HL-60/S4 (cell line): ENCODE measurements at regions not wholly inside any gene's neighbourhood (a gene's known extent, or its start where the extent isn't known, plus 50 kb on each side); places are given as distances from the start of the nearest gene placed in this dataset.
"Not testable (repeated sequence)": the region's sequence is repeated elsewhere in the genome, so short reads cannot be mapped to it uniquely, and the experiment has no call there.

Source experiments
- in situ Hi-C: fragments of 300-500 bp; cut with MboI; formaldehyde crosslinking; loops from 2 replicates; pipeline ENCODE4 v1.14.3; 2022; ENCODE audit warnings: low sequenced_read_pairs

DNA sequence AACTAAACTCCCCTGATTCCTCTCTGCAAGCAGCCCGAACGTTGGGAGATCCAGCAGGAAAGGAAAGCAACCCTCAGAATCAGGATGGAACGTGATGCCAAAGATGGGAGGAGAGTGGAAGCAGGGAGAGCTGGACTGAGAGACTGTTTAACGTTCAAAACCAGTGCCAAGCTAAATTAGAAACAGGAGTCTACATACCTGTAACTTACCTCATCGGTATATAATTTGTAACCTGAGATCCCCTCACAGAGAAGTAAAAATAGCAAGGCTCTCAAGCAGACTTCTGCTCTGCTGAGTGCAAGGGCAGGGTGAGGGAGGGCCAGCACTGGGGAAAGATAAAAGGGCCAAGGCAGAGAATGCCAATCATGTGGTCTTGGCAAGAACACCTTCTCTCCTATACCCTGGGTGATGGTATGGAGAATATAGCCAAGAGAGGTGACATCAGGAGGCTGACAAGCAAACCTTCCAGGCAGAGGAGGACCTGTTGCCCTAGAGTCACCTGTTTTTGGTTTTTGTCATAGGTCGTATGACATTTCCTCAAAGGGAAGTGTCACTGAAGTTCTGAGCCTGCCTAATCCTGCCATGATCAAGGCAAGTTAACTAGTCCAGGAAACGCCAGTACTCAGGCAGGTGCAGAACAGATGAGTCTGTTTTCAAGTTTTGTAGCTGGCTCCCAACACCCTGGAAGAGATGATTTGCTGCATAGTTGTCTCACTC, 472.0 kb downstream of the NFIB start:
- in situ Hi-C loops: no loop called here

- in situ Hi-C loops: no loop called here
These were observed 481.5 kb downstream of the NFIB start for GRCh38 chr9:13832446-13832845.

DNA sequence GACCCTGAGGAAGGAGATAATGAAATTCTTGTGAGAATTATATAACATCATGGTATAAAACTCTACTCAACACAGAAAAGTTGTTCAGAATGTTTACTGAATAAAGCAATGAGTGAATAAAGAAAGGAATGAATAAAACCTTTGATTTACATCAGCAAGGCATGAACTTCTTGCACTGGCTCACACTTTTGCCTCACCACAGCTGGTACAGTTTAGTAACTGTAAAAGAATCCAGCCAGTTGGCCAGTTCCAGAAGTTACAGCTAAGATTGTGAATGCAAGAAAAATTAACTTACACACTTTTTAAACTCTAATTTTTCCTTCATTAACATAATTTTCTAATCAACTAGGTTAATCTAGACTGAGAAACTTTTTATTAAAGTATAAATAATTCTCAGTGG, 490.9 kb downstream of the NFIB start:
- in situ Hi-C loops: no loop called here

GRCh38 chr9:13817754-13818278, 496.1 kb downstream of the NFIB start:
- in situ Hi-C loops: no loop called here

DNA sequence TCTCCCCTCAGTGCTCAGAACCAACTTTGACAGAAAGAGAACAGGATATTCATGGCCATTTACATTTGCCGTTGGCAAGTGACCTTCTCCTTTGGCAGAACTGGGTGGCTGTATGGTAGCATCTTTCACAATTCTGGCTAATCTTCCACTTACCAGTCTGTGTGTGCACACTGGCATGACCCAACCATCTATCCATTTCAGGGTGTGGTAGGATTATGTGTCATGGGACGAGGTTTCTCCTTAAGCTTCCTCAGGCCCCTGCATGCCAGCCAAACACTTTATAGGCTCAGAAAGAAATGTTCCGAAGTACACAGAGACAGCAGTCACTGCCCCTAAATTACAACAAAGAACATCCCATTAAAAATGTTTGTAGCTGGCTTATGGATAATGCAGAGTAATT, 497.1 kb downstream of the NFIB start:
- in situ Hi-C loops: no loop called here

- in situ Hi-C loops: no loop called here
These were observed 499.1 kb downstream of the NFIB start for GRCh38 chr9:13814647-13815400.

DNA sequence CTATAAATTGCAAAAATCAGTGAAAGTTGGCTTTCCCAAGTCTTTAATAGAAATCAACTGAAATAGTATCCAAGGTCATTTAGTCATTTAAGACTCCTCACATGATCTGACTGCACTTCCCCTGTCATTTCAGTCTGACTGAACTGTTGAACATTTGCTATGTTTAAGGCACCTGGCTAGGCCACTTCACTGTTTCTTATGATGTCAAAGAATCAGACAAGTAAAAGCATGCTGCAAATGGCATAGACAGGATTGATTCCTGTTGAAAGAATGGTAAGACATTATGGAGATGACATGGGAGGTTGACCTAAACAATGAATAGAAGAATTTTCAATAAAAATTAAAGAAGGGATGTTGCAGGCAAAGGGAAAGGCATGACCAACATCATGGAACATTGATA, 502.1 kb downstream of the NFIB start:
- in situ Hi-C loops: no loop called here

DNA sequence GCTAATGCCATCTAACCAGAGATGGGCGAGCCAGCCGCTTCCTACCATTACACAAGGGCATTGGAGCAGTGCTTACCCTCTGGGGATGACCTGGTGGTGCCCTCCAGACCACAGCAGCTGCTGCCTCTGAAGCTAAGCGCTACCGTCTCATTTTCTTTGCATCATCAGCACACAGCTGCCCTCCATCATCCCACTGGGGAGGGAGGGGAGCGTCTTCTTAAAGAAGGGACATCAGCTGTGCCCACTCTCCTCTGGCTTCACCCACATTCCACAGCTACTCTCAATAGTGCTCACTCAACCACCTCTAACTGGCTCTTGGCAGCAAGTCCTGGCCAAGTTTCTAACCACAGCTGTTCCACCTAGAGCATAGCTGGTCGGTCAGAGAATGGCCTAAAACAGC, 503.4 kb downstream of the NFIB start:
- in situ Hi-C loops: no loop called here

- in situ Hi-C loops: no loop called here
These were observed 504.5 kb downstream of the NFIB start for GRCh38 chr9:13809401-13809800.

DNA sequence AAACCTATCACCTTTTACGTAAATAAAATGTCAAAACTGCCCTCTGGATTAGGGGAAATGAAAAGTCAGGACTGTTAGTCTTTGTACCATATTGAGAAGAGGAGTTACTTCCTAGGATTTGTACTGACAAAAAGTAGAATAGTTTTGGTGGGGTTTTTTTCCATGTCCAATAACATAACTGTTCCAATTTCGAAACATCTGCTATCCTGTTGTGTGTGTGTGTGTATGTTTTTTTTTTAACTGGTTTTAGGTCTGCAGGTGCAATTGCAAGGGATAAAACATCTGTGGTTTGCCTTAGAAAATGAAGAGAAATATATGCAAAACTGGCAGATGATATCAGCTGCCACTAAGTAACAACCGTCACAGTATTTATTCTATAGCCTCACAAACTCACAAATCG, 506.8 kb downstream of the NFIB start:
- in situ Hi-C loops: no loop called here

DNA sequence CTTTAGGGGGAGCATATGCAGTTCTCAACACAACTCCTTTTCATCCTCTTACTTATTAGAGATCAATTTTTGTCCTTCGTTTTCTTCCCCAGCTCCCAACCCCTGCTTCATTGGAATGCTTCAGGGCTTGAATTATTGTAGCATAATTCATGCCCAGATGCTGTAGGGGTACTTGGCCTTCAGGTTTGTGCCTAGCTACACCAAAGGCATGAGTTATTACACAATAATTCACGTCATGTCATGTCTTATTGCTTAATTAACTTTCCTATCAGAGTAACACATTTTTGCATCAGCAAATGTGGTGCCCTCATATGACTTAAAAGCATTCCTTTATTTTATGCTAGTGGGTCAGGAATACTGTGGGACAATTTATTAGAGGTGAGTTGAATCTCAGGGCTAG, 507.2 kb downstream of the NFIB start:
- in situ Hi-C loops: no loop called here

DNA sequence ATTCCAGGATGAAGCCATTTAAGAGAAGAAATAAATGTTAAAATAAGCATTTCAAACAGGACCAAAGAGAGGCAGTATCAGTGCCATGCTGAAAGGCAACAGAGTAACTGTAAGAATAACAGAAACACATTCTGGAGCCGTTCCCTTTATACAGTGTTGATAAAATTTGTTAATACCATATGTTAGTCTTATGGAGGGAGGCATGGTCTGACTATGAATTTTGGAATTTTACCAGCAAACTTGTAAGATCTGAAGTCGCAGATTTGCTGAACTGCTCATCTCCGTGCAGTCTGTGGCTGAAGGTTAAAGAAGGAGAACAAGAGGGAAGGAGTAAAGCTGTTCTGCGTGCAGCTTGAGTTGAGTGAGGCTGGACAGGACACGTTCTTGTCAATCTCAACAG, 508.4 kb downstream of the NFIB start:
- in situ Hi-C loops: no loop called here

GRCh38 chr9:13804532-13804931, 509.4 kb downstream of the NFIB start:
- in situ Hi-C loops: no loop called here

DNA sequence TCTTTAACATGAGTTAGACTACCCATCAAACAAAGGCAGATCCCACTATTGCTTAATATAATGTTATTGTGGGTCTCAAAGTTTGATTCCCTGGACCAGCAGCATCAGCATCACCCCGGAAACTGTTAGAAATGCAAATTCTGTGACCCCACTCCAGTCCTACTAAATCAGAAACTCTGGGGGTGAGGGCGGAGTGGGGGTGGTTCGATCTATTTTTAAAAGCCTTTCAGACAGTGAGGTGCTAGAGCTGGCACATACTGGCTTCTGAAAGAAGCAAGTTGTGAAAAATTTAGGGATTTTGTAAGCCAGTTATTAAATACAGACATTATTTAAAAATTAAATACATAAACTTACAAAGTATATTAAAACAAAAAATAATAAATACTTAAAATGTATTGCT, 513.2 kb downstream of the NFIB start:
- in situ Hi-C loops: no loop called here

DNA sequence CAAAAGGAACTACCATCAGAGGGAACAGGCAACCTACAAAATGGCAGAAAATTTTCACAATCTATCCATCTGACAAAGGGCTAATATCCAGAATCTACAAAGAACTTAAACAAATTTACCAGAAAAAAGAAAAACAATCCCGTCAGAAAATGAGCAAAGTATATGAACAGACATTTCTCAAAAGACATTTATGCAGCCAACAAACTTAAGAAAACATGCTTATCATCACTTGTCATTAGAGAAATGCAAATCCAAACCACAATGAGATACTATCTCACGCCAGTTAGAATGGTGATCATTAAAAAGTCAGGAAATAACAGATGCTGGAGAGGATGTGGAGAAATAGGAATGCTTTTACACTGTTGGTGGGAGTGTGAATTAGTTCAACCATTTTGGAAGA, 516.2 kb downstream of the NFIB start:
- in situ Hi-C loops: not testable (repeated sequence)

DNA sequence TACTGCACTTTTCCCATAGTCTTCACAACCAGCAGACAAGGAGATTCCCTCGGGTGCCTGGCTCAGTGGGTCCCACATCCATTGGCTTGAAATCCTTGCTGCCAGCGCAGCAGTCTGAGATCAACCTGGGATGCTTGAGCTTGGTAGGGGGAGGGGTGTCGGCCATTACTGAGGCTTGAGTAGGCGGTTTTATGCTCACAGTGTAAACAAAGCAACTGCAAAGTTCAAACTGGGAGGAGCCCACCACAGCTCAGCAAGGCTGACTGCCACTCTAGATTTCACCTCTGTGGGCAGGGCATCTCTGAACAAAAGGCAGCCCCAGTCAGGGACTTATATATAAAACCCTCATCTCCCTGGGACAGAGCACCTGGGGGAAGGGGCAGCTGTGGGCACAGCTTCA, 512.3 kb upstream of the MPDZ start:
- in situ Hi-C loops: no loop called here

GRCh38 chr9:13790055-13790454, 510.6 kb upstream of the MPDZ start:
- in situ Hi-C loops: no loop called here

- in situ Hi-C loops: no loop called here
These were observed 507.8 kb upstream of the MPDZ start for GRCh38 chr9:13787234-13787833.

GRCh38 chr9:13786711-13787110, 507.2 kb upstream of the MPDZ start:
- in situ Hi-C loops: no loop called here

GRCh38 chr9:13786131-13786530, 506.6 kb upstream of the MPDZ start:
- in situ Hi-C loops: no loop called here

DNA sequence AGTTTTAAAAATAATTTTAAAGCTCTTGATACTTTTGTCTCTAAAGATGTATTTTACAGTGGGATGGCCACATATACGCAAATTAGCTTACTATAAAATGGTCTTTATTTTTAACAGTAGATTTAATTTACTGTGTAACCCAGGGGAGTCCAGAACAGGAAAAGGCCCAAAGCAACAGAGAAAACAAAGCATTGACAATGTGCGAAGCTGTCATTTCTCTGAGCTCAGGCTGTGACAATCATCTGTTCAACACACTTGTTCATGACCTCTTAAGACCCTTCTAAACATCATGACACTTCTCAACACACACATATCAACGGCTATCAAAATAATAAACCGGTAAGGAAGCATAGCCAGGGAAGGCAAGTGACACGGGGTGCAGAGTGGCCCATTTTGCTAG, 499.6 kb upstream of the MPDZ start:
- in situ Hi-C loops: no loop called here

DNA sequence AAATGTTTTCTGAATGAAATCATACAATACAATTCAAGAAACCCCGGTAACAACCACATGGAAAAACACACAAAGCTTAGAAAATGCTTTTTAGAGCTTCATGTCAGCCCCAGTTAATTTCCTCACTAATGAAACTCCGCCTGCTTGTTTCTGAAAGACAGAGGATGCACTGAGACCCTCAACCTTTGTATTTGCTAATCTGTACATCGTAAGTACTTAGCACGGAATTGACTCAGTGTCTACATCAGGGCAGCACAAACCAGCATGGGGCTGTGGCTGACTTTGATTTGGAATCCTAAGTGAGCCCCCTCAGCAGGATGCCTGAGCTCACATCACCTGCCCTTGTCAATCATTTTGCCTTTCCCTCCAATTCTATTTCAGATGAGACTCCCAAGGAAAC, 499.1 kb upstream of the MPDZ start:
- in situ Hi-C loops: no loop called here
